Ramos (cell line): ENCODE measurements at regions not wholly inside any gene's neighbourhood (a gene's known extent, or its start where the extent isn't known, plus 50 kb on each side); places are given as distances from the start of the nearest gene placed in this dataset.

Experiments used
- in situ Hi-C: fragments of 300-500 bp; cut with MboI; formaldehyde crosslinking; loops from one replicate; pipeline ENCODE4 v1.14.3; 2022; ENCODE audit warnings: low sequenced_read_pairs; ENCODE audit not compliant: unreplicated experiment

DNA sequence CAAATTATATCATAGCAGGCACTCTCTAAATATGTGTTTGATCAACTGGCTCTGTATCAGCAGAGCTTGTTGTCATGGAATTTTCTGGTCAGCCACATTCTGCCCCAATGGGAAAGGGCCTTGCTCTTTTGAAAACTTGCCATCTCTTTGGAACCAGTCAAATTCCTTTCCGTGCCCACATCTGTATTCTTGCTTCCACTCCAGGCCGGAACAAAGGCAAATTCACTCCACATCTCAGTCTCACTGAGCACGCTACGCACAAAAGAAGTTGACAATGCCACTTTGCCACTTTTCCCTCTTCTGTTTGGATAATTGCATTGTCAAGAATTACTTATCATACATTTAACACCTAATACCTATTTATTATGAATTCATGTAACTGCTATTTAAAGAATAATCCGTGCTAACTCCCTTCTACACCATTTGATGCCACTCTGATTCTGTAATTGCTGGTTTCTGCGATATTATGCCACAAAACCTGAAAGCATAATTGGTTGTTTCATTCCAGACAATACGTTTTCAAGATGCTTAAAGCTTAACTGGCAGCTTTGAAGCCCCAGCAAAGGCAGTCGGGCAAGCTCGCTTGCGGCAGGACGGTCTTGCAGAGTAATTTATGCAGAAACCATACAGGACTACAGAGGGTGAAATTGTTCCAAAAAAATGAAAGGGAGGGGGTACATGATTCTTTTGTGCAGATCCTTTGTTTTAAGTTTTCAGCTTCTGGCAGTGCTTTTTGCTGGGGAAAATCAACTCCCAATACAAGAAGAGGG is 277.7 kb downstream of the MSX2 start:
- in situ Hi-C loops: no loop called here

DNA sequence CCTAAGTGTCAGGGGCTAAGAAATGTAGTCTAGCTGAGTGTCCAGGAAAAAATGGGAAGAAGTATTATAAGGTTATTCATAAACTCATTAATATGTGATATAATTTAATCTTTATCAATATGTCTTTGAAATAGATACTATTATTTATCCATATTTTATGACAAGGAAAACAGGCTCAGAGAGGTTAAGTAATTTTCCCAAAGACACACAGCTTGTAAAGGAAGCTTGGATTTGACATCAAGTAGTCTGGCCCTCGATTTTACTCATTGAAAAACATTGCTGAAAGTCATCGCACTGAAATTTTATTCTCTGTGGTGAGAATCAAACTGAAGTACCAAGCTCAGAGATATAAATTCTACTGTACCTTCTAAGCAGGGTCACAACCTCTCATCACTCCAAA is 276.9 kb downstream of the MSX2 start:
- in situ Hi-C loops: no loop called here

DNA sequence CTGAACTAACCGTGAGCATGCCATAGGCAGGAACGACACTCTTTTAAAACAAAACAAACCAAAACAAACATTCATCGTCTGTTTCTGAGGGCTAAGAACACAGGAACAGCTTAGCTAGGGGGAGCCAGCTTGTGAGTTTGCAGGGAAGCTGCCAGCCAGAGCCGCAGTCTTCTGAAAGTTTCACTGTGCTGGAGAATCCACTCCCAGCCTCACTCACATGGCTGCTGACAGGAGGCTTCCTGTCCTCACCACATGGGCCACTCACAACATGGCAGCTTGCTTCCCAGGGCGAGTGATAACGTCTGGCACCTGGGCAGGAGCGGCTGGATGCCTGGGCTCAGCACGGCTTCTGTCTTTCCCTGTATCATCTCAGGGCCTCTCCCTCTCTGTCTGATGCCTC is 275.2 kb downstream of the MSX2 start:
- in situ Hi-C loops: no loop called here

DNA sequence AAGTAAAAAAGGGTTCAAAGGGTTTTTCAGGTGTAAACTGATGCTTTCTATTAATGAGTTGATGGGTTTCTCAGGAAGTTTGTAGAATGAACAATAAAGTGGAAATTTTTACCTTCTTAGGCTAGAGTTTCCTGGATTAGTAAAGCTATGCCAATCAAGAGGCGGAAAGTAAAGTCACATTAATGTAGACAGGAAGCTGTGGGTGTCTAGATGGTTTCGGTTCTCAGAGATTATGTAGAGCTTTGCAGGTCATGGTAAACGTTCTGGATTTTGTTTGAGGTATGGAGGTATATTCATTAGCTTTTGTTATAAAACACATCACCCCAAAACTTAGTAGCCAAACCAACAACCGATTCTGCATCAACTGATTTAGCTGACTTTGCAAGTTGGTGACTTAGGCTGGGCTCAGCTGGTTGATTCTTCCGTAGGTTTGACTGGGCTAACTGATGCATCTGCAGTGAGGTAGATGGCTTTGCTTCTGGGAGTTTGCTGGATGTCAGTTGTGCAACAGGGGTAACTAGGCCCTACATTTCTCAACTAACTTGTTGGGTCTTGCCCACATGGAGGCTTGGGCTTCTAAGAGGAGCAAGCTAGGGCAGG is 273.8 kb downstream of the MSX2 start:
- in situ Hi-C loops: no loop called here

DNA sequence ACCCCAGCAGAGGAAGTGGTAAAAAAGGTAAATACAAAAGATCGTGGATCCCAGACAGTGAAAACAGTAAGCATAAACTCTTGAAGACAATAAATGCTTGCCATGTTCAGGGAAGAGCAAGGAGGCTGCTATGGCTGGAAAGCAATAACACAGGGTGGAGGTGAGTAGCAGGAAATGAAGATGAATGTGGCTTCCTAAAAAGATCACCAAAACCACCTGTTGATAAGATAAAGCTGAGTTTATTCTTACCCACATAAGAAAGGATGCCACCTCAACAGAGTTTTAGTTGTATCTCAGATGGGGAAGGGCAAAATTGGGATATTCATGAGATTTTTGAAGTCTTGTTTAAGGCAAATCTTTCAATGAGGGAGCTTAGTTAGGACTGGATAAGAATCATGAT is 273.3 kb downstream of the MSX2 start:
- in situ Hi-C loops: no loop called here

DNA sequence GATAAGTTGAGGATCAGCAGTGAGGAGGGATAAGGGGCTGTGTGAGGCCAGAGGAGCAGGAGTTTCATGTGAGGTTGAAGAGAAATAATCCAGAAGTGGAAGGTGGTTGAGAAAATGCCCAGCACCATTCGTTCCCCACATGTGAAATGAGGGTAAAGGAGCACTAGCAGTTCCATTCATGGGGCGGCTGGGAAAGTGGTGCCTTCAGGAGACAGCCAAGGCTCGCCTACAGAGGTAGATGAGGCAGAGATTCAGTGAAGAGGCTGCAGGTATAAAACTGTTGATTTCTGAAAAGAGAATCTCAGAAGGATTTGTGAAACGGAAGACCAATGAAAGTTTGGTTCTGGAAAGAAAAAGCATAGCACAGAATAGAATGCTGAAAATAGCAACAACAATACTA is 272.6 kb downstream of the MSX2 start:
- in situ Hi-C loops: no loop called here

DNA sequence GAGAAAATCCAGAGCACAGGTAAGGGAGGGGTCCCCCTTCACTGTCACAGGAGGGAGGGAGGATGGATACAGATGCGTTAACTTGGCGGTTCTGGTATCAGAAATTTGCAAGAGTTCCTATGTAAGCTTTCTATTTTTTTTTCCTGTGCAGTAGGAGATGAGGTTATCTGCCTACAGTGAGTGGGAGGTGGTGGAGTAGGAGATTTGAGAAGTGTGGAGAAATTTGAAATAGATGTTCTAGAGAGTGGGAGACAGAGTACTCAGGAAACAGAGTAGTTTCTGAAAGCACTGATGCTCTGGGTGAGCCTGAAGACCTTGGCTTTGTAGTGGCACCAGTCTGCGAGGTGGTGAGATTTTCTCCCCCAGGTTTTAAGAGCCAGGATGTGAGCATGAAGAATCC is 271.4 kb downstream of the MSX2 start:
- in situ Hi-C loops: no loop called here

DNA sequence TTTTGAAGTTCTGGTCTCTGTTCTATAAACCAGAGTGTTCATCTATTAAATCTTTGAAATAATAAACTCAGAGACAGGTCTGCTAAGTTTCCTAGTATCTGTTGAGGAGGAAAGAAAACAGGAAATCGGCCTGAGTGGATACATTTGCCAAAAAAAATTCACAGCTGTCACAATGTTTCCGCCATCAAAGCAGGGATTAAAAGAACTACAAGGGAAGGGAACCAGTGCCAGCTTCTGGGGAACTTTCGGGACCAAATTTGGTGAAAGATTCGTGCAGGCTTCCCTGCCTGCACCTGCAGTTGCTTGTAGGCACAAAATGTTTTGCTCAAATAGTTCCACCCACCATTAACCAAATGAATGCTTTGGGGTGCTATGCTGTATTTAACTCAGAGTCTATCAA is 267.5 kb downstream of the MSX2 start:
- in situ Hi-C loops: no loop called here

DNA sequence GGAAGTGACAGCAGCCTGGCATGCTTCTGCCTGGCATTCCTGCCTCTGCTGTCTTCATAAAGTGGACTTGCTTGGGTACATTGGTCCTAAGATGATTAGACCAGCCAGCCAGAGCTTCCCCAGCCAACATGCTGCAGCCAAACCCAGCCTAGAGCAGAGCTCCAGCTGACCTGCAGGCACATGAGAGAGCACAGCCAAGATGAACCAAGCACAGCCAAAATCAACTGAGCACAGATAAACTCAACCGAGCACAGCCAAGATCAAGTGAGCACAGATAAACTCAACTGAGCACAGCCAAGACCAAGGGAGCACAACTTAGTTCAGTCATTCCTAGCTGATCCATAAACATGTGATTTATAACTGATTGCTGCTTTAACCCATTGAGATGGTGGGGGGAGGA is 266.5 kb downstream of the MSX2 start:
- in situ Hi-C loops: no loop called here

DNA sequence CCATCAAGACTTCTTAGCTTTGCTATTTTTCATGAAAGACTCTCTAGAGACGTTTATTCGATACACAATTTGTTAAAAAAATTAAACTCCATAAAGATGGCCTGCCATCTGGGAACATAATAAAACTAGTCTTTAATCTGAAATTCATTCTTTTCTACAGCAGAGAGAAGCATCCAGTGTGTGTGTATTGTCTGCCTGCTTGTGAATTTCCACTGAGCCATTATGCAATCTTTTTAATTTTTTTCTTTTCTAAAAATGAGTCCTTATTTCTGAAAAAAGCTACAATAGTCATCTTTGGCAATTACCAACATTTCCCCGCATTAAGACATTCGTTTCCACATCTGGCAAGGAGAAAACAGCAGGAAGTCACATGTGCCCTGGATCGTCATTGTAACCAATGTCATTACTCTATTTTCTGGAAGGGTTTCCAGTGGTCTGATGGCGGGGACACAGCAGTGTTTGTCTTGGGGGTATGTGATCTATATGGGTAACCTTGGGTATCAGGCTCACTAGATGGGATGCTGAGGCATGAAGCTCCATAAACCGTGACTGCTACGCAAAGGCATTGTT is 263.1 kb downstream of the MSX2 start:
- in situ Hi-C loops: no loop called here

DNA sequence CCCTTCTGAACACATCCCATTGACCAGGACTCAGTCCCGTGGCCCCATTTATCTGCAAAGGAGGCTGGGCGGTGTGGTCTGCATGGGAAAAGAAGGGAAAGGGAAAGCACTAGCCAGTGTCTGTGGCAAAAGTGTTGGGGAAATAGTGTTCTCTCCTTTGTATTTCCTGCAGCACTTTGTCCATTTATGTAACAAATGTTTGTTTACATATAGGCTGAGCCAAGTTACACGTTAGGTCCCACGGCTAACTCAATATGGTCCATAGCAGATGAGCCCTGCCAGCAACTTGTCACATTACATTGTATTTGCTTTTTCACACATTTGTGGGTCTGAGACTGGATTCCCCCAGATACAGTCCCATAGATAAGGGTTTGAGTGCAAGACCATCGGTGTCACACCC is 260.5 kb downstream of the MSX2 start:
- in situ Hi-C loops: no loop called here

DNA sequence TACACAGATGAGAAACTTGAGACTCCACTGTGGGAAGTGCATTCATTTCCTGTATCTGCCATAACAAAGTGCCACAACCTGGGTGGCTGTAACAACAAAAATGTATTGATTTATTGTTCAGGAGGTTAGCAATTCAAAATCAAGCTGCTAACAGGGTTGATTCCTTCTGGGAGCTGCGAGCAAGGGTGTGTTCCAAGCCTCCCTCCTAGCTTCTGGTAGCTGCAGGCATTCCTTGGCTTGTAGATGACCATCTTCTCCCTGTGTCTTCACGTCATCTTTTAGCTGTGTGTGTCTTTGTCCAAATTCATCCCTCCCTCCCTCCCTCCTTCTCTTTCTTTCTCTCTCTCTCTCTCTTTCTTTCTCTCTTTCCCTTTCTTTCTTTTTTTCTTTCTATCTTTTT is 258.1 kb downstream of the MSX2 start:
- in situ Hi-C loops: no loop called here

DNA sequence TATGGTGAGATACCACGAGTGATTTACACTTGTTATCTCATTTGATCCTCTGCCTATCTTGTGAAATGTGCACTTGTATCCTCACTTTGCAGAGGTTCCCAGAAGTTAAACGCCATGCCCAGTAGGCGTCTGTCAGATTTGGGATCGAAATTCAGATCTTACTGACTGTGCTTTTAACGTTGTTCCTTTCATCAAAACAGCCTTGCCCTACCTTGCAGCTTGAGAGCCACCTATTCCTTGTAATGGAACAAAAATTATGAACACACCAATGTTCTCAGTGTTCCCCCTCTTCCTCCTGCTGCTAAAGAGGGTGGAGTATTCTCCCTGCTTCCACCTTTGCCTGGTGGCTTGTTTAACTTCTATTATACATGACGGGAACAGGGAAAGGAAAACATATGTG is 257.0 kb downstream of the MSX2 start:
- in situ Hi-C loops: no loop called here

DNA sequence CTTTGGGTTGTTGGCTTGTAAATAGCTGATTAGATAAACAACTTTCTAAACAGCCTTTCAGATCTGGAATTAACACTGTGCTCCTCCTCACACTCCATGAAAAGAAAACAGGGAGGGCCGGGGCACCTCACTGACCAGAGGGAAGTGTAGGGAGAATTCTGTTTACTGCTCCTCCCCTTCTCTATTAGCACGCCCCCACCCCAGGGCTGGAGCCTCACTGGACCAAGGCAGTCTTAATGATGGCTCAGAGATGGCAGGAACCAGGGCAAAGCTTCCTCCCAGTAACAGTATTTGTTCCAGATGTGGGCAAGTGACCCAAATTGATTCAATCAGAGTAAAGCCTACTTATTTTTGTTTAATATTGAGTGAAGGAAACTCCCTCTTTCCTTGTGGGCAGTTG is 256.6 kb downstream of the MSX2 start:
- in situ Hi-C loops: no loop called here

DNA sequence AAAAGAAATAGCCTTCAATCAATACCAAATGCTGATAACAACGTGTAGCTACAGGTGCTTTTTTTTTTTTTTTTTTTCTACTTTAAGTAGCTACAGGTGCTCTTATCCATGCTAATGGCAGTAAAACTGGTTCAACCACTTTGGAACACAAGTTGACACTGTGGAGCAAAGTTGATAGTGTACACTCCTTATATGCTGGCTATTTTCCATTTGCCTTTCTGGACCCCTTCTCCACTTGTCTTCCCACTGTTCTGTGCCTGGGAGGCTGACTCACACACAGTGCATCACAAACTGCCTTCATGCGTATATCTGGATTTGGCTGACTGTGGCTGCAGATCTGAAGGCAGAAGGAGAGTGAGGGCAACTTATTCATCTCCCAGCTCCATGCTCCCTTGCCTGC is 247.9 kb downstream of the MSX2 start:
- in situ Hi-C loops: no loop called here

DNA sequence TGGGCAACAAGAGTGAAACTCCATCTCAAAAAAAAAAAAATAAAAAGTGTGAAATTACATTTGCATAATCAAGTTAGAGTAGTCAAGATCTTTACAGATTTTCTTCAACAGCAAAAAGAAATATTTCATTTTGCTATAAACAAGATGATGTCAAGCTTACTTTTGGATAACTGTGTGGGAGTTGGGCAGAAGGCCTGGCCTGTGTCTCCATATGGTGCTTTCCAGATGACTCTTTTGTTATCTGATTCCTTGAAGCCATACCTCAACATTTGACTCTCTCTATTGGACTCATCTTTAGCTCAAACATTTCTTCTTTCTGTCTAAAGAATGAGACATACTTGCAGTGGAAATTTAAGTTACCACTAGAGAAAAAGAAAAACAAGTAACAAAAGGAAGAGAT is 246.8 kb downstream of the MSX2 start:
- in situ Hi-C loops: no loop called here

DNA sequence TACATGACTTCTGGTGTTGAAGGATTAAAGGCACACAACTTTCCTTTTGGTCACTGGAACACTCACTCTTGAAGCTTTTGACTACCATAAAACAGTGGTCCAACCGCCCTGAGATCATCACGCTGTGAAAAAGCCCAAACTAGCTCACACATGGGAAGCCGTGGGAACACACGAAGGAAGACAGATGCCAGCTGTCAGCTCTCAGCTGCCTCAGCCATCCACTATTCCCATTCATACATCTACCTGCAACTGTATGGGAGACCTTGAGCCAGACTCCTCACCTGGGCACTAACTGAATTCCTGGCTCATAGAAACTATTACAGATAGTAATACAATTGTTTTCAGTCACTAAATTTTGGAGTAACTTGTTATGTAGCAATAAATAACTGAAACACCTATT is 246.1 kb downstream of the MSX2 start:
- in situ Hi-C loops: no loop called here

DNA sequence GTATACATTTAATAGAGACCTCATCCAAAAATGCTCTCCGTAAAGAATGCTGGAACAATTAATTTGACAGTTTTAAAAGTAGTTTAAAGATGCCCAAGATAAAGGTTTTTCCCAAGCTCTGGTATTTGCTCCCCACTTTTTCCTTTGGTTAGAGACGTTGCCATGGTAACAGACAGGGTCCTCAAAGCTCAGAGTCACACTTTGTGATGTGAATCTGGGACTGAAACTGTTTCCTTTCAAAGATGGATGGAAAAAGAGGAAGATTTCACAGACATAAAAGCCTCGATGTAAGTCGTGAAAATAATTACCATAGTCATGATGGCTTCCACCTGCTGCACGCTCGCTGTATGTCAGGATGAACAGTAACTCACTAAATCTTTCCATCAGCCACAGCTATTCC is 229.5 kb downstream of the MSX2 start:
- in situ Hi-C loops: loop anchor here (10.0 kb wide), 2 partner anchors 491 to 741 kb away; partner anchors contain the start of gene DRD1

DNA sequence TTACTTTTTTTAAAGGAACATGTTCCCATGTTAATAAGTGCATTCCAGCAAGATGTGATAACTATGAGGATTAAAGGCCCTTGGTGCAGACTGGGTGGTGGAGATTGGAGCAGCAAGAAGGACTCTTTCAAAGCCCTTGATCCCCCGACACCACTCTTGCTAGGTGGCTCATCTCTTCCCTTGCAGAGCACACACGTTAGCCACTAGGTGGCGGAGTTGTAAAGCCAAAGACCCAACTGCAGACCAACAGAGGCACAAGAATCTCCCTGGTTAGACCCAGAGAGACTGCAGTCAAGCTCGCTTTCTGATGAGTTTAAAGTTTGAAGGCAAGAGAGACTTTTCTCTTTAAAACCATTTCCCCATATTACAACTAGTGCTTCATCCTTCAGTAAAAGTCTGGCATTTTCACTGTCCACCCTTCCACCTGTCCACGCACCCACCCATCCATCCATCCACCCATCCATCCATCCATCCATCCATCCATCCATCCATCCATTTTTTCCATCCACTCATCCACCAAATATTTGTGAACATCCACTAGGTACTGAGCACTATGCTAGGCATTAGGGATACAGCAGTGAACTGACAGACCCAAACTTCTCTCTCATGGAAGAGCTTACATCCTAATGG is 226.9 kb downstream of the MSX2 start:
- in situ Hi-C loops: loop anchor here (10.0 kb wide), 2 partner anchors 494 to 744 kb away; partner anchors contain the start of gene DRD1

DNA sequence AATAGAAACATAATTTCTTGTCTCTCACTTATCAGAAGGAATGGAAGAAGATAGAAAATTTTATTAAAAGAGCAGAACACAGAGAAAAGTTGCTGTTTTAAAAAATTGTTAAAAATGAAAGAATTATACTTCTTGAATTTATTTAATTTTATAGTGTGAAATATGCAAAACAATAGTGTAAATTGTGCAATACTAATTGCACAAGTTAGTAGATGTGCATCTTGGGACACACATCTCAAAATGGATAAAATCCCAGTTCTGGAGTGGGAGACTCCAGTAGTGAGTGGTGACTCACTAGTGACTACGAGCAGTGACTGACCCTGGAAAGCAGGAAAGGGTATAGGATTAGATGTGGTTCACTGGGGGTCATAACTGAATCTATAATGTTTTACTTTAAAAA is 223.2 kb downstream of the MSX2 start:
- in situ Hi-C loops: no loop called here

DNA sequence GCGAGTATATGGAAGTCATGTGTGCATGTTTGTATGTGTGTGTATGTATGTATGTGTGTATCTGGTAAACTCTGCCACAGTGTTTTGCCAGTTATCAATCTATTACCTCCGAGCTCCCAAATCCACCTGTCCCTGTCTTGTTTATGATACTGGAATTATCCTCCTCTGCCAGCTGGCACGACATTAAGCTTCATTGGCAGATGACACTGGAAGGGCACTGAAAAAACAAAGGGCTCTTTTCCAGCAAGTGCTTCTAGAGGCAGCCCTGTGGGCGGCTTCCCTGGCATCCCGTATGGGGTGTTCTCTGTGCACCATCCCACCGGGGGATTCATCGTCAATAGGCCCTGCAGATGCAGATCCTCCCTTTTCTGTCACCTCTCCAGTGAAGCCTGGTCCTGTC is 221.5 kb downstream of the MSX2 start:
- in situ Hi-C loops: no loop called here
